ENCODE measurements at regions not wholly inside any gene's neighbourhood (a gene's known extent, or its start where the extent isn't known, plus 50 kb on each side); places are given as distances from the start of the nearest gene placed in this dataset.

DNA sequence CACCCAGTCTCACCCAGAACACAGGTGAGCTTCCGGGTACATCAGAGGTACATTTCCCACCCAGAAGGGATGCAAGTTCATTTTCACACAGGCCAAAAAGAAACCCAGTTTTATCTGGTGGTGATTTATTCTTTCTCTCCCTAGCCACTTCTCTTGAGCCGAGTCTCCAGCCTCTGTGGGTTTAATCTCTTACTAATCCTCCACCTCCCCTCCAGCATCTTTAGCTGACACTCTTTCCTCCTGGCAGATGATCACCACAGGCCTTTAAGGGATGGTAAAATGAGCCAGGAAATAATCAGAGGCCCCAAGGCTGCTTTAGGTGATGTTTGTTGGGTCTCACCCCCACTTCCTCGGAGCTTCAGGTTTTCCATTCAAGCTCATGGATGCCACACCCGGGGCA, 145.7 kb upstream of the DLX2 start:
- TF ChIP-seq, protein P1, sequence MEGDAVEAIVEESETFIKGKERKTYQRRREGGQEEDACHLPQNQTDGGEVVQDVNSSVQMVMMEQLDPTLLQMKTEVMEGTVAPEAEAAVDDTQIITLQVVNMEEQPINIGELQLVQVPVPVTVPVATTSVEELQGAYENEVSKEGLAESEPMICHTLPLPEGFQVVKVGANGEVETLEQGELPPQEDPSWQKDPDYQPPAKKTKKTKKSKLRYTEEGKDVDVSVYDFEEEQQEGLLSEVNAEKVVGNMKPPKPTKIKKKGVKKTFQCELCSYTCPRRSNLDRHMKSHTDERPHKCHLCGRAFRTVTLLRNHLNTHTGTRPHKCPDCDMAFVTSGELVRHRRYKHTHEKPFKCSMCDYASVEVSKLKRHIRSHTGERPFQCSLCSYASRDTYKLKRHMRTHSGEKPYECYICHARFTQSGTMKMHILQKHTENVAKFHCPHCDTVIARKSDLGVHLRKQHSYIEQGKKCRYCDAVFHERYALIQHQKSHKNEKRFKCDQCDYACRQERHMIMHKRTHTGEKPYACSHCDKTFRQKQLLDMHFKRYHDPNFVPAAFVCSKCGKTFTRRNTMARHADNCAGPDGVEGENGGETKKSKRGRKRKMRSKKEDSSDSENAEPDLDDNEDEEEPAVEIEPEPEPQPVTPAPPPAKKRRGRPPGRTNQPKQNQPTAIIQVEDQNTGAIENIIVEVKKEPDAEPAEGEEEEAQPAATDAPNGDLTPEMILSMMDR (IDR thresholded peaks at IDR 0.05): no peak
- TF ChIP-seq EZH2 (IDR thresholded peaks at IDR 0.05; ENCODE audit: borderline replicate concordance, insufficient read depth, low read depth, low read length, poor library complexity, severe bottlenecking): no peak
